IMR-90 (cell line): ENCODE measurements at regions not wholly inside any gene's neighbourhood (a gene's known extent, or its start where the extent isn't known, plus 50 kb on each side); places are given as distances from the start of the nearest gene placed in this dataset.

Experiments
- CTCF ChIP-seq: conservative IDR thresholded peaks from 2 replicates; pipeline ENCODE4 v1.5.1; 2012; ENCODE audit warnings: mild to moderate bottlenecking, low read depth, low read length, improper control_type of control experiment
- ELK1 ChIP-seq: fragments of 150-350 bp; IDR thresholded peaks from 2 replicates; pipeline ENCODE4 v1.6.1; 2016; ENCODE audit warnings: low read depth, mild to moderate bottlenecking, low read length, moderate library complexity, borderline replicate concordance
- POLR2A ChIP-seq: IDR thresholded peaks from 2 replicates; pipeline ENCODE4 v1.6.1; 2012; ENCODE audit warnings: mild to moderate bottlenecking, low read depth, low read length
- RAD21 ChIP-seq: IDR thresholded peaks from 2 replicates; pipeline ENCODE4 v1.6.1; 2012; ENCODE audit warnings: low read length, improper control_type of control experiment
- RCOR1 ChIP-seq: IDR thresholded peaks from 2 replicates; pipeline ENCODE4 v1.6.1; 2012; ENCODE audit warnings: mild to moderate bottlenecking, low read length, improper control_type of control experiment; ENCODE audit not compliant: insufficient replicate concordance
- SMC3 ChIP-seq: fragments of 150-350 bp; IDR thresholded peaks from 2 replicates; pipeline ENCODE4 v1.6.1; 2016; ENCODE audit warnings: low read depth, mild to moderate bottlenecking, antibody characterized with exemption, low read length, moderate library complexity

- no peak for TF ChIP-seq RAD21
- TF ChIP-seq CTCF = no peak
- TF ChIP-seq SMC3 = no peak
- no peak for TF ChIP-seq RCOR1
- TF ChIP-seq POLR2A = no peak
- no peak for TF ChIP-seq ELK1
Measured at GRCh38 chr20:39777610-39778009, 815.5 kb downstream of the DHX35 start.
